SH-SY5Y (cell line): ENCODE measurements at regions not wholly inside any gene's neighbourhood (a gene's known extent, or its start where the extent isn't known, plus 50 kb on each side); places are given as distances from the start of the nearest gene placed in this dataset.

Experiments
- GATA2 ChIP-seq: IDR thresholded peaks from 2 replicates; pipeline ENCODE4 v1.6.1; 2011; ENCODE audit warnings: mild to moderate bottlenecking, low read depth, low read length
- GATA3 ChIP-seq: IDR thresholded peaks from 2 replicates; pipeline ENCODE4 v1.6.1; 2011; ENCODE audit warnings: low read depth, mild to moderate bottlenecking, low read length, moderate library complexity

- TF ChIP-seq GATA3 (no peak), GATA2 (no peak)
Observed at GRCh38 chr2:56688661-56689060, 504.9 kb downstream of the CCDC85A start.
